ENCODE measurements at regions not wholly inside any gene's neighbourhood (a gene's known extent, or its start where the extent isn't known, plus 50 kb on each side); places are given as distances from the start of the nearest gene placed in this dataset.

DNA sequence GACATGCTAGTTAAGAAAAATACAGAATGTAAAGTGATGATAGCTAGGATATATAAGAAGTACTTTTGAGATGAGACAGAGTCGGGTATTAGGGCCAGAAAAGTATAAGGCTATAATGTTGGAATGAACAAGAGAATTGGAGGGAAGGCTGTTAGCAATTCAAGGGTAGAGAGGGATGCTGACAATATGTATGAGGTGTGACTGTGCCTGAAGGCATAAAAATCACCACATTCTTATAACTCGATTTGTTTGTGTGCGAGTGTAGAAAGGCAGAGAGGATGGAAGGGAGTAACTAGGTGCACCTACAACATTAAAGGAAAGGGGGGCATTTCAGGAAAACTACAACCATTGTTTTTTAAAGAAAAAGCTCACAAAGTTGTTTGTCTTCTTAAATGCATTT is 86.0 kb downstream of the FAT4 start:
- H3K36me3 ChIP-seq = no peaks in the 10 kb centered on the region
- H3K4me1 ChIP-seq = peaks cover 0 to 14% of the 10 kb centered on the region in 2 donors
- DNase-seq = no peak
- no peaks in the 10 kb centered on the region for H3K9me3 ChIP-seq
- intact Hi-C loops (cut with DNase I; ENCODE audit: low total_unique reads) (no loop called here), in situ Hi-C loops (cut with MboI; ENCODE audit: low sequenced_read_pairs in 4 of 4) (no loop called here)
- H3K27me3 ChIP-seq = no peaks in the 10 kb centered on the region
- ATAC-seq = no peak
- no peak overlapping the region for H3K27ac ChIP-seq
- no peak overlapping the region for H3K4me3 ChIP-seq
- TF ChIP-seq, protein P1, sequence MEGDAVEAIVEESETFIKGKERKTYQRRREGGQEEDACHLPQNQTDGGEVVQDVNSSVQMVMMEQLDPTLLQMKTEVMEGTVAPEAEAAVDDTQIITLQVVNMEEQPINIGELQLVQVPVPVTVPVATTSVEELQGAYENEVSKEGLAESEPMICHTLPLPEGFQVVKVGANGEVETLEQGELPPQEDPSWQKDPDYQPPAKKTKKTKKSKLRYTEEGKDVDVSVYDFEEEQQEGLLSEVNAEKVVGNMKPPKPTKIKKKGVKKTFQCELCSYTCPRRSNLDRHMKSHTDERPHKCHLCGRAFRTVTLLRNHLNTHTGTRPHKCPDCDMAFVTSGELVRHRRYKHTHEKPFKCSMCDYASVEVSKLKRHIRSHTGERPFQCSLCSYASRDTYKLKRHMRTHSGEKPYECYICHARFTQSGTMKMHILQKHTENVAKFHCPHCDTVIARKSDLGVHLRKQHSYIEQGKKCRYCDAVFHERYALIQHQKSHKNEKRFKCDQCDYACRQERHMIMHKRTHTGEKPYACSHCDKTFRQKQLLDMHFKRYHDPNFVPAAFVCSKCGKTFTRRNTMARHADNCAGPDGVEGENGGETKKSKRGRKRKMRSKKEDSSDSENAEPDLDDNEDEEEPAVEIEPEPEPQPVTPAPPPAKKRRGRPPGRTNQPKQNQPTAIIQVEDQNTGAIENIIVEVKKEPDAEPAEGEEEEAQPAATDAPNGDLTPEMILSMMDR (IDR thresholded peaks at IDR 0.05 in 4 of 5, conservative IDR thresholded peaks at IDR 0.05 in 1 of 5) = no peak
- no peak for TF ChIP-seq POLR2A (IDR thresholded peaks at IDR 0.05)

DNA sequence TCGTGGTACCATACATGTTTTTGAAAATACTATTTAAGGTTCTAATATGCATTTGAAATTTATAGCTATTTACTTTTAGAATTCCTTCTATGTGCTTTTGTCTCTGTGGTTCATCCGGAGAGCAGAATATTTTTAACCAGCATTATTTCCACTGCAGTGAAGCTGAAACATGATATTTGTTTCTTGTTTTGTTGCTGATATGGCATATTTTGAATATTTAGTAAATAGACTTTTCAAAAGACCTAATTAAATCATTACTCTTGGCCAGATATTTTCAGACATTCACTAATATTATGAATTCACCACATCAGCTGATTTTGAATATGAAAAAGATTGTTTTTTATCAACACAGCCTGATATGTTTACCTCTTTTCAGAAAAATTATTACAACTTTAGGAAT is 87.0 kb downstream of the FAT4 start:
- no peak for ATAC-seq
- H3K9me3 ChIP-seq = no peaks in the 10 kb centered on the region
- no peaks in the 10 kb centered on the region for H3K36me3 ChIP-seq
- in situ Hi-C loops (cut with MboI; ENCODE audit: low sequenced_read_pairs in 4 of 4) (no loop called here), intact Hi-C loops (cut with DNase I; ENCODE audit: low total_unique reads) (no loop called here)
- no peaks in the 10 kb centered on the region for H3K27me3 ChIP-seq
- TF ChIP-seq, protein P1 (IDR thresholded peaks at IDR 0.05 in 4 of 5, conservative IDR thresholded peaks at IDR 0.05 in 1 of 5) = no peak
- no peak for TF ChIP-seq POLR2A (IDR thresholded peaks at IDR 0.05)
- no peak overlapping the region for H3K27ac ChIP-seq
- H3K4me1 ChIP-seq = peaks cover 0 to 14% of the 10 kb centered on the region in 2 donors
- no peak overlapping the region for H3K4me3 ChIP-seq
- DNase-seq = no peak

DNA sequence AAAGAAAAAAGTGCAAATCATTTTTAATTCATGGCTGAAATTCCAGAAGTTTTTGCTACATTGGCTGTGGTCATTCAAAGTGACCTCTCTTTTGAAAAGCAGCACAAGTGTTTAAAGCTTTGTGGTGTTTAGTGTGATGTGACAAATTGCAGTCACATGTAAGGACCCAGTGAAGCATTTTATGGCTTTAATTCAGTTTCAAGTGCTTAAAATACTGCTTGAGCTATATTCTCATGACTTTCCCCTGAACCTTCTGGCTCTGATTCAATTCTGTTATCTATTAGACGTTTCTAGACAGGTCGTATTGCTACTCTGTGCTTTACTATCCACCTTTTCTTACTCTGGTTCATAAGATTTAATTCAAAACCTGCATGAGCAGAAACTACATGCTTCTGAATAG is 105.8 kb downstream of the FAT4 start:
- H3K27me3 ChIP-seq = no peaks in the 10 kb centered on the region
- TF ChIP-seq, protein P1 (IDR thresholded peaks at IDR 0.05 in 4 of 5, conservative IDR thresholded peaks at IDR 0.05 in 1 of 5) = no peak
- no peak for TF ChIP-seq POLR2A (IDR thresholded peaks at IDR 0.05)
- no peaks in the 10 kb centered on the region for H3K36me3 ChIP-seq
- no peaks in the 10 kb centered on the region for H3K4me1 ChIP-seq
- in situ Hi-C loops (cut with MboI; ENCODE audit: low sequenced_read_pairs in 4 of 4) (no loop called here), intact Hi-C loops (cut with DNase I; ENCODE audit: low total_unique reads) (no loop called here)
- H3K4me3 ChIP-seq = no peak overlapping the region
- H3K9me3 ChIP-seq = no peaks in the 10 kb centered on the region
- H3K27ac ChIP-seq = no peak overlapping the region
- ATAC-seq (no peak), DNase-seq (no peak)

DNA sequence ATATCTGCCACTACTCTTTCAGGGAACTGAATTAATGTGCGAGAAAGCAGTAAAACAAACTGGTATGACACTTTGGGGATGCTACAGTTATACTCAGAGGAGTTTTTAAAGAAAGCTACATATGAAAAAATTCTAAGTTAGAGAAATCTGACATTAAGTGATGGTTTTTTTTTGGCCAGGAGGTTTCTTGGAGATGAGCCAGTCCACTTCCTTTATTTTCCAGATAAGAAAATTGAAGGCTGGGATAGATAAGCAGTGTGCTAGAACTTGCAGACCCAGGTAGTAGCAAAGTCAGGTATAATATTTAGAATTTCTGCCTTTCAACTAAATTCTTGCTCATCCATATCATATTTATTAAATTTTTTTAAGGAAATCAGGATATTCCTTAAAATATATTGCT is 106.8 kb downstream of the FAT4 start:
- H3K36me3 ChIP-seq = no peaks in the 10 kb centered on the region
- no peak overlapping the region for H3K27ac ChIP-seq
- no peaks in the 10 kb centered on the region for H3K4me1 ChIP-seq
- no peaks in the 10 kb centered on the region for H3K9me3 ChIP-seq
- no peak overlapping the region for H3K4me3 ChIP-seq
- TF ChIP-seq, protein P1 (IDR thresholded peaks at IDR 0.05 in 4 of 5, conservative IDR thresholded peaks at IDR 0.05 in 1 of 5) = no peak
- no peak for TF ChIP-seq POLR2A (IDR thresholded peaks at IDR 0.05)
- ATAC-seq (no peak), DNase-seq (no peak)
- in situ Hi-C loops (cut with MboI; ENCODE audit: low sequenced_read_pairs in 4 of 4) = no loop called here
- intact Hi-C loops (cut with DNase I; ENCODE audit: low total_unique reads) = no loop called here
- no peaks in the 10 kb centered on the region for H3K27me3 ChIP-seq

DNA sequence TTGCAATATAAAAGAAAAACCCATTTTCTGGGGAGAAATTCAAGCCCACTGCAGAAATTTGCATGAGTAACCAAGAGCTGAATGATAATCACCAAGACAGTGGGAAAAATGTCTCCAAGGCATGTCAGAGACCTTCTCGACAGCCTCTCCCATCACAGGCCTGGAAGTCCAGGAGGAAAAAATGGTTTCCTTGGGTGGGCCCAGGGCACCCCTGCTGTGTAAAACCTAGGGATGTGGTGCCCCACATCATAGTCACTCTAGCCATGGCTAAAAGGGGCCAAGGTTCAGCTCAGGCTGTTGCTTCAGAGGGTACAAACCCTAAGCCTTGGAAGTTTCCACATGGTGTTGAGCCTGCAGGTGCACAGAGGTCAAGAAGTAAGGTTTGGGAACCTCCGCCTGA is 108.4 kb downstream of the FAT4 start:
- H3K27ac ChIP-seq = no peak overlapping the region
- intact Hi-C loops (cut with DNase I; ENCODE audit: low total_unique reads) (no loop called here), in situ Hi-C loops (cut with MboI; ENCODE audit: low sequenced_read_pairs in 4 of 4) (no loop called here)
- no peaks in the 10 kb centered on the region for H3K4me1 ChIP-seq
- no peak overlapping the region for H3K4me3 ChIP-seq
- no peaks in the 10 kb centered on the region for H3K9me3 ChIP-seq
- no peak for DNase-seq
- TF ChIP-seq, protein P1 (IDR thresholded peaks at IDR 0.05 in 4 of 5, conservative IDR thresholded peaks at IDR 0.05 in 1 of 5) = no peak
- no peak for TF ChIP-seq POLR2A (IDR thresholded peaks at IDR 0.05)
- H3K27me3 ChIP-seq = no peaks in the 10 kb centered on the region
- no peaks in the 10 kb centered on the region for H3K36me3 ChIP-seq
- ATAC-seq = no peak
